Mesenchymal stem cell (in vitro differentiated cells and primary cell): ENCODE measurements at regions not wholly inside any gene's neighbourhood (a gene's known extent, or its start where the extent isn't known, plus 50 kb on each side); places are given as distances from the start of the nearest gene placed in this dataset.

Source experiments
- DNase-seq: peaks from one replicate; pipeline ENCODE4 v3.0.0-alpha.2; 2013
- H2AFZ ChIP-seq: one replicate; pipeline ENCODE4 v1.6.1; 2013; ENCODE audit warnings: low read depth, mild to moderate bottlenecking, control low read depth, inconsistent platforms, low read length, moderate library complexity
- H2AK5ac ChIP-seq: 2 replicates; pipeline ENCODE4 v1.6.1; 2013; ENCODE audit warnings: low read length, moderate library complexity, mild to moderate bottlenecking, inconsistent platforms; ENCODE audit not compliant: severe bottlenecking
- H2BK120ac ChIP-seq: one replicate; pipeline ENCODE4 v1.6.1; 2013; ENCODE audit warnings: low read depth, mild to moderate bottlenecking, inconsistent platforms, low read length, moderate library complexity
- H2BK12ac ChIP-seq, 2 experiments: one replicate each; pipeline ENCODE4 v1.6.1; 2013; ENCODE audit warnings: inconsistent platforms in 2 of 2, low read length in 2 of 2, mild to moderate bottlenecking in 2 of 2, moderate library complexity in 2 of 2, control low read depth in 1 of 2
- H2BK15ac ChIP-seq: one replicate; pipeline ENCODE4 v1.6.1; 2013; ENCODE audit warnings: mild to moderate bottlenecking, low read depth, inconsistent platforms; ENCODE audit not compliant: poor library complexity, severe bottlenecking
- H2BK5ac ChIP-seq: 2 replicates; pipeline ENCODE4 v1.6.1; 2013; ENCODE audit warnings: low read depth, mild to moderate bottlenecking, low read length, control low read depth, inconsistent platforms; ENCODE audit not compliant: poor library complexity, severe bottlenecking
- H3K14ac ChIP-seq, 2 experiments: one replicate each; pipeline ENCODE4 v1.6.1; 2013; ENCODE audit warnings: inconsistent platforms in 2 of 2, low read length in 2 of 2, control low read depth in 1 of 2, mild to moderate bottlenecking in 1 of 2, moderate library complexity in 1 of 2
- H3K18ac ChIP-seq, 2 experiments: one replicate each; pipeline ENCODE4 v1.6.1; 2013; ENCODE audit warnings: inconsistent platforms in 2 of 2, low read length in 2 of 2, control low read depth in 1 of 2, low read depth in 1 of 2, mild to moderate bottlenecking in 1 of 2
- H3K23ac ChIP-seq, 2 experiments: one replicate each; pipeline ENCODE4 v1.6.1; 2013; ENCODE audit warnings: inconsistent platforms in 2 of 2, low read length in 2 of 2, mild to moderate bottlenecking in 2 of 2, moderate library complexity in 2 of 2, control low read depth in 1 of 2
- H3K27ac ChIP-seq: 2 replicates; pipeline ENCODE4 v1.5.1; 2013; ENCODE audit warnings: mild to moderate bottlenecking, moderate library complexity, low read length, control low read depth, inconsistent platforms; ENCODE audit not compliant: poor library complexity, severe bottlenecking
- H3K27me3 ChIP-seq, 2 experiments: 2 replicates each; pipeline versions ENCODE4 v1.6.1 to v1.7.0; 2013; ENCODE audit warnings: low read length in 2 of 2, mild to moderate bottlenecking in 2 of 2, moderate library complexity in 2 of 2, control low read depth in 1 of 2, inconsistent platforms in 1 of 2; ENCODE audit not compliant: control insufficient read depth in 1 of 2, insufficient read depth in 1 of 2
- H3K36me3 ChIP-seq, 2 experiments: 2 replicates each; pipeline versions ENCODE4 v1.6.1 to v1.7.0; 2013; ENCODE audit warnings: low read length in 2 of 2, control low read depth in 1 of 2, inconsistent platforms in 1 of 2, low read depth in 1 of 2, mild to moderate bottlenecking in 1 of 2; ENCODE audit not compliant: insufficient read depth in 2 of 2, control insufficient read depth in 1 of 2
- H3K4ac ChIP-seq, 2 experiments: one replicate each; pipeline ENCODE4 v1.6.1; 2013; ENCODE audit warnings: inconsistent platforms in 2 of 2, low read length in 2 of 2, mild to moderate bottlenecking in 2 of 2, moderate library complexity in 2 of 2, control low read depth in 1 of 2, low read depth in 1 of 2
- H3K4me1 ChIP-seq: 2 replicates; pipeline ENCODE4 v1.6.1; 2013; ENCODE audit warnings: low read depth, low read length, control low read depth; ENCODE audit not compliant: control insufficient read depth, insufficient read depth
- H3K4me2 ChIP-seq: 2 replicates; pipeline ENCODE4 v1.6.1; 2013; ENCODE audit warnings: low read length, mild to moderate bottlenecking, inconsistent platforms; ENCODE audit not compliant: poor library complexity, severe bottlenecking
- H3K4me3 ChIP-seq, 2 experiments: 2 replicates each; pipeline versions ENCODE4 v1.5.1 to v1.7.0; 2013; ENCODE audit warnings: low read length in 2 of 2, mild to moderate bottlenecking in 2 of 2, control low read depth in 1 of 2, low read depth in 1 of 2; ENCODE audit not compliant: insufficient read depth in 1 of 2
- H3K79me1 ChIP-seq: replicated peaks from 2 replicates; pipeline ENCODE4 v1.6.1; 2013; ENCODE audit warnings: mild to moderate bottlenecking, control low read depth, low read length, inconsistent platforms; ENCODE audit not compliant: poor library complexity, severe bottlenecking
- H3K9ac ChIP-seq: 2 replicates; pipeline ENCODE4 v1.7.0; 2013; ENCODE audit warnings: mild to moderate bottlenecking, low read length, moderate library complexity
- H3K9me3 ChIP-seq: 2 replicates; pipeline ENCODE4 v1.7.0; 2013; ENCODE audit warnings: mild to moderate bottlenecking, low read length; ENCODE audit not compliant: control insufficient read depth
- H4K8ac ChIP-seq: one replicate; pipeline ENCODE4 v1.6.1; 2013; ENCODE audit warnings: inconsistent platforms, mild to moderate bottlenecking, low read length, moderate library complexity
- H4K91ac ChIP-seq: one replicate; pipeline ENCODE4 v1.6.1; 2013; ENCODE audit warnings: mild to moderate bottlenecking, low read length, inconsistent platforms
- WGBS: methylation state at CpG from one replicate; pipeline ENCODE4 v1.1.7; 2013; ENCODE audit warnings: mixed read lengths; 5-methylcytosine and 5-hydroxymethylcytosine counted together

GRCh38 chr1:4978660-4979390, 324.4 kb downstream of the AJAP1 start:
- H3K4me3 ChIP-seq, result no peak overlapping the region
- no peak overlapping the region for H3K4ac ChIP-seq
- H3K18ac ChIP-seq, result no peak overlapping the region
- H2BK5ac ChIP-seq, result no peak overlapping the region
- peaks cover 4% of the 10 kb centered on the region for H3K9me3 ChIP-seq
- H2BK15ac ChIP-seq, result no peak overlapping the region
- no peak overlapping the region for H3K23ac ChIP-seq
- H3K36me3 ChIP-seq, result no peaks in the 10 kb centered on the region
- no peak overlapping the region for H3K14ac ChIP-seq
- H3K9ac ChIP-seq, result no peak overlapping the region
- no peaks in the 10 kb centered on the region for H3K27me3 ChIP-seq
- H4K91ac ChIP-seq, result no peak overlapping the region
- 81% methylated on average over 19 of the region's 19 CpGs for WGBS
- no peak overlapping the region for H3K4me2 ChIP-seq
- H2AK5ac ChIP-seq, result no peak overlapping the region
- no peaks in the 10 kb centered on the region for H3K79me1 ChIP-seq
- H4K8ac ChIP-seq, result no peak overlapping the region
- H2AFZ ChIP-seq, result no peak overlapping the region
- H2BK120ac ChIP-seq, result no peak overlapping the region
- no peak overlapping the region for H3K27ac ChIP-seq
- DNase-seq, result no peak
- H2BK12ac ChIP-seq, result no peak overlapping the region
- H3K4me1 ChIP-seq, result no peaks in the 10 kb centered on the region

GRCh38 chr1:4977701-4978100, 323.3 kb downstream of the AJAP1 start:
- Histone ChIP-seq H3K9me3 (peaks cover 4% of the 10 kb centered on the region), H3K14ac (no peak overlapping the region), H3K23ac (no peak overlapping the region), H2AFZ (no peak overlapping the region), H3K4me3 (no peak overlapping the region), H2BK12ac (no peak overlapping the region), H2BK120ac (no peak overlapping the region), H3K27me3 (no peaks in the 10 kb centered on the region), H2BK5ac (no peak overlapping the region), H2BK15ac (no peak overlapping the region), H3K4ac (no peak overlapping the region), H2AK5ac (no peak overlapping the region), H3K27ac (no peak overlapping the region), H4K8ac (no peak overlapping the region), H3K79me1 (no peaks in the 10 kb centered on the region), H3K18ac (no peak overlapping the region), H4K91ac (no peak overlapping the region), H3K4me2 (no peak overlapping the region), H3K4me1 (no peaks in the 10 kb centered on the region), H3K9ac (no peak overlapping the region), H3K36me3 (no peaks in the 10 kb centered on the region)
- 75% methylated on average over 11 of the region's 11 CpGs for WGBS
- DNase-seq, result no peak

- no peak overlapping the region for H3K18ac ChIP-seq
- H3K14ac ChIP-seq, result no peak overlapping the region
- no peak overlapping the region for H4K8ac ChIP-seq
- no peak overlapping the region for H3K4me3 ChIP-seq
- H3K4me2 ChIP-seq, result no peak overlapping the region
- no peaks in the 10 kb centered on the region for H3K4me1 ChIP-seq
- no peaks in the 10 kb centered on the region for H3K36me3 ChIP-seq
- no peak overlapping the region for H2BK15ac ChIP-seq
- no peak overlapping the region for H3K23ac ChIP-seq
- H2BK120ac ChIP-seq, result no peak overlapping the region
- no peaks in the 10 kb centered on the region for H3K79me1 ChIP-seq
- H2AFZ ChIP-seq, result no peak overlapping the region
- H2BK12ac ChIP-seq, result no peak overlapping the region
- no peak overlapping the region for H3K9ac ChIP-seq
- no peak overlapping the region for H4K91ac ChIP-seq
- H3K27ac ChIP-seq, result no peak overlapping the region
- H2AK5ac ChIP-seq, result no peak overlapping the region
- no peak for DNase-seq
- no peak overlapping the region for H2BK5ac ChIP-seq
- 94% methylated on average over 13 of the region's 15 CpGs for WGBS
- no peaks in the 10 kb centered on the region for H3K9me3 ChIP-seq
- H3K27me3 ChIP-seq, result no peaks in the 10 kb centered on the region
- H3K4ac ChIP-seq, result no peak overlapping the region
Observed at GRCh38 chr1:4976859-4977440, 322.5 kb downstream of the AJAP1 start.

- no peak overlapping the region for H3K27ac ChIP-seq
- H3K36me3 ChIP-seq, result no peaks in the 10 kb centered on the region
- no peak overlapping the region for H3K14ac ChIP-seq
- H2AK5ac ChIP-seq, result no peak overlapping the region
- no peaks in the 10 kb centered on the region for H3K4me1 ChIP-seq
- H3K23ac ChIP-seq, result no peak overlapping the region
- H2BK5ac ChIP-seq, result no peak overlapping the region
- no peaks in the 10 kb centered on the region for H3K9me3 ChIP-seq
- H3K79me1 ChIP-seq, result no peaks in the 10 kb centered on the region
- no peak overlapping the region for H2AFZ ChIP-seq
- no peak overlapping the region for H3K4ac ChIP-seq
- no peak overlapping the region for H3K9ac ChIP-seq
- no peak overlapping the region for H2BK12ac ChIP-seq
- H2BK120ac ChIP-seq, result no peak overlapping the region
- DNase-seq, result no peak
- WGBS, result 84% methylated on average over 7 of the region's 8 CpGs
- no peak overlapping the region for H3K18ac ChIP-seq
- no peak overlapping the region for H3K4me3 ChIP-seq
- no peak overlapping the region for H4K8ac ChIP-seq
- H2BK15ac ChIP-seq, result no peak overlapping the region
- H3K27me3 ChIP-seq, result no peaks in the 10 kb centered on the region
- no peak overlapping the region for H4K91ac ChIP-seq
- H3K4me2 ChIP-seq, result no peak overlapping the region
Observed at GRCh38 chr1:4975856-4976255, 321.4 kb downstream of the AJAP1 start.
